Type B pancreatic cell (in vitro differentiated cells): ENCODE measurements at regions not wholly inside any gene's neighbourhood (a gene's known extent, or its start where the extent isn't known, plus 50 kb on each side); places are given as distances from the start of the nearest gene placed in this dataset.

Experiments
- DNase-seq: peaks from one replicate; pipeline ENCODE4 v3.0.0; 2021; ENCODE audit warnings: mixed read lengths; ENCODE audit not compliant: unreplicated experiment; ENCODE audit errors: extremely low spot score
- H3K27ac Mint-ChIP-seq: 2 replicates; pipeline ENCODE4 v1.8.0; 2021; ENCODE audit warnings: mild to moderate bottlenecking, mixed read lengths
- H3K27me3 Mint-ChIP-seq: 2 replicates; pipeline ENCODE4 v1.8.0; 2021; ENCODE audit warnings: mixed read lengths
- H3K36me3 Mint-ChIP-seq: 2 replicates; pipeline ENCODE4 v1.8.0; 2021; ENCODE audit warnings: mixed read lengths
- H3K4me1 Mint-ChIP-seq: one replicate; pipeline ENCODE4 v1.8.0; 2021; ENCODE audit warnings: mixed read lengths; ENCODE audit not compliant: unreplicated experiment
- H3K4me3 Mint-ChIP-seq: 2 replicates; pipeline ENCODE4 v1.8.0; 2021; ENCODE audit warnings: mild to moderate bottlenecking, mixed read lengths
- H3K9me3 Mint-ChIP-seq: 2 replicates; pipeline ENCODE4 v1.8.0; 2021; ENCODE audit warnings: mixed read lengths
- CTCF ChIP-seq: fragments of 200-600 bp; sonication (generic); conservative IDR thresholded peaks from 2 replicates; pipeline ENCODE4 v1.5.0; 2021; ENCODE audit warnings: antibody characterized with exemption, mild to moderate bottlenecking

- no peak overlapping the region for H3K4me3 Mint-ChIP-seq
- no peaks in the 10 kb centered on the region for H3K9me3 Mint-ChIP-seq
- H3K36me3 Mint-ChIP-seq: no peaks in the 10 kb centered on the region
- no peaks in the 10 kb centered on the region for H3K27me3 Mint-ChIP-seq
- no peak overlapping the region for H3K27ac Mint-ChIP-seq
- peaks cover 9% of the 10 kb centered on the region for H3K4me1 Mint-ChIP-seq
- no peak for TF ChIP-seq CTCF
- no peak for DNase-seq
Observed at GRCh38 chr11:92709329-92709728, 260.1 kb upstream of the MTNR1B start.

- Mint-ChIP-seq H3K9me3 (no peaks in the 10 kb centered on the region), H3K4me1 (peaks cover 6% of the 10 kb centered on the region), H3K27ac (no peak overlapping the region), H3K36me3 (peaks cover 4% of the 10 kb centered on the region), H3K4me3 (no peak overlapping the region), H3K27me3 (no peaks in the 10 kb centered on the region)
- DNase-seq: no peak
- no peak for TF ChIP-seq CTCF
Observed at GRCh38 chr11:92711926-92712325, 257.5 kb upstream of the MTNR1B start.

GRCh38 chr11:92714111-92714510 lies 255.3 kb upstream of the MTNR1B start:
- no peak for DNase-seq
- no peak overlapping the region for H3K27ac Mint-ChIP-seq
- peaks cover 4% of the 10 kb centered on the region for H3K36me3 Mint-ChIP-seq
- TF ChIP-seq CTCF: no peak
- H3K4me3 Mint-ChIP-seq: no peak overlapping the region
- H3K9me3 Mint-ChIP-seq: no peaks in the 10 kb centered on the region
- H3K27me3 Mint-ChIP-seq: no peaks in the 10 kb centered on the region
- H3K4me1 Mint-ChIP-seq: no peaks in the 10 kb centered on the region

- no peaks in the 10 kb centered on the region for H3K9me3 Mint-ChIP-seq
Observed at GRCh38 chr11:92717240-92717639, 252.2 kb upstream of the MTNR1B start.

GRCh38 chr11:92720385-92720784 lies 249.1 kb upstream of the MTNR1B start:
- H3K27me3 Mint-ChIP-seq: no peaks in the 10 kb centered on the region
- H3K9me3 Mint-ChIP-seq: no peaks in the 10 kb centered on the region
- no peak for TF ChIP-seq CTCF
- H3K4me1 Mint-ChIP-seq: peaks cover 4% of the 10 kb centered on the region
- peaks cover 4% of the 10 kb centered on the region for H3K36me3 Mint-ChIP-seq
- no peak overlapping the region for H3K4me3 Mint-ChIP-seq
- no peak overlapping the region for H3K27ac Mint-ChIP-seq
- no peak for DNase-seq

More at GRCh38 chr11:92717240-92717639, 252.2 kb upstream of the MTNR1B start:
- Mint-ChIP-seq H3K4me3 (no peak overlapping the region), H3K36me3 (peaks cover 4% of the 10 kb centered on the region), H3K27ac (no peak overlapping the region), H3K27me3 (no peaks in the 10 kb centered on the region), H3K4me1 (no peaks in the 10 kb centered on the region)
- TF ChIP-seq CTCF: no peak
- no peak for DNase-seq

- H3K9me3 Mint-ChIP-seq: no peaks in the 10 kb centered on the region
- no peak overlapping the region for H3K4me3 Mint-ChIP-seq
- no peak for TF ChIP-seq CTCF
- no peak for DNase-seq
- H3K36me3 Mint-ChIP-seq: no peaks in the 10 kb centered on the region
- H3K27ac Mint-ChIP-seq: no peak overlapping the region
- peaks cover 18% of the 10 kb centered on the region for H3K4me1 Mint-ChIP-seq
- H3K27me3 Mint-ChIP-seq: no peaks in the 10 kb centered on the region
Observed at GRCh38 chr11:92725352-92725751, 244.1 kb upstream of the MTNR1B start.
